CD14-positive monocyte (primary cell): ENCODE measurements at regions not wholly inside any gene's neighbourhood (a gene's known extent, or its start where the extent isn't known, plus 50 kb on each side); places are given as distances from the start of the nearest gene placed in this dataset.
"Not testable (repeated sequence)": the region's sequence is repeated elsewhere in the genome, so short reads cannot be mapped to it uniquely, and the experiment has no call there.

Experiments
- DNase-seq, 3 donors: peaks; one replicate each; pipeline ENCODE4 v3.0.0-alpha.2; 2011 to 2022
- H2AFZ ChIP-seq: 2 replicates; pipeline ENCODE4 v1.6.0; 2012; ENCODE audit warnings: mild to moderate bottlenecking, low read depth, low read length, inconsistent platforms; ENCODE audit not compliant: insufficient read depth, poor library complexity, severe bottlenecking
- H3K27ac ChIP-seq, 2 donors: 1 replicate in 1 of 2; 2 replicates in 1 of 2; pipeline ENCODE4 v1.5.1; 2012 to 2013; ENCODE audit warnings: low read length in 2 of 2, control low read depth in 1 of 2, inconsistent platforms in 1 of 2, low read depth in 1 of 2, mild to moderate bottlenecking in 1 of 2
- H3K27me3 ChIP-seq, 2 donors: one replicate each; pipeline versions ENCODE4 v1.6.0 to v1.6.1; 2011 to 2013; ENCODE audit warnings: low read length in 2 of 2; ENCODE audit not compliant: control insufficient read depth in 2 of 2, insufficient read depth in 2 of 2
- H3K36me3 ChIP-seq, 2 donors: replicated peaks in 1 of 2; 1 replicate in 1 of 2; 2 replicates in 1 of 2; pipeline versions ENCODE4 v1.5.1 to v1.6.1; 2012 to 2013; ENCODE audit warnings: low read length in 2 of 2, control low read depth in 1 of 2, inconsistent platforms in 1 of 2, mild to moderate bottlenecking in 1 of 2; ENCODE audit not compliant: insufficient read depth in 2 of 2, control insufficient read depth in 1 of 2
- H3K4me1 ChIP-seq, 2 donors: 1 replicate in 1 of 2; 2 replicates in 1 of 2; pipeline versions ENCODE4 v1.5.1 to v1.6.1; 2012 to 2013; ENCODE audit warnings: low read length in 2 of 2, control low read depth in 1 of 2, inconsistent platforms in 1 of 2, mild to moderate bottlenecking in 1 of 2, moderate library complexity in 1 of 2; ENCODE audit not compliant: insufficient read depth in 2 of 2, control insufficient read depth in 1 of 2
- H3K4me2 ChIP-seq: replicated peaks from 2 replicates; pipeline ENCODE3; 2012; ENCODE audit warnings: low read length, moderate library complexity, mild to moderate bottlenecking; ENCODE audit not compliant: poor library complexity, severe bottlenecking; ENCODE audit errors: extremely low read depth
- H3K4me3 ChIP-seq, 3 experiments: fragments of 200-600 bp in 1 of 3; sonication (generic) in 1 of 3; replicated peaks in 1 of 3; 1 replicate in 2 of 3; 2 replicates in 1 of 3; pipeline ENCODE4 v1.5.1; 2011 to 2013; ENCODE audit warnings: low read length in 3 of 3, mild to moderate bottlenecking in 3 of 3, control low read depth in 2 of 3, low read depth in 2 of 3, inconsistent platforms in 1 of 3, moderate library complexity in 1 of 3
- H3K79me2 ChIP-seq: 2 replicates; pipeline ENCODE4 v1.6.0; 2012; ENCODE audit warnings: mild to moderate bottlenecking, control low read depth, inconsistent platforms, low read length, moderate library complexity; ENCODE audit not compliant: insufficient read depth
- H3K9ac ChIP-seq: 2 replicates; pipeline ENCODE4 v1.6.0; 2017; ENCODE audit warnings: low read length, mild to moderate bottlenecking; ENCODE audit not compliant: insufficient read depth, poor library complexity, severe bottlenecking
- H3K9me3 ChIP-seq, 2 donors: replicated peaks in 1 of 2; 1 replicate in 1 of 2; 2 replicates in 1 of 2; pipeline versions ENCODE4 v1.5.1 to v1.6.1; 2012 to 2013; ENCODE audit warnings: low read length in 2 of 2, control low read depth in 1 of 2; ENCODE audit not compliant: control insufficient read depth in 1 of 2, insufficient read depth in 1 of 2
- H4K20me1 ChIP-seq: 2 replicates; pipeline ENCODE4 v1.6.0; 2012; ENCODE audit warnings: mild to moderate bottlenecking, low read length, control low read depth, moderate library complexity; ENCODE audit not compliant: insufficient read depth
- H3K27ac Mint-ChIP-seq, 7 donors: one replicate each; pipeline ENCODE4 v1.8.0; 2020; ENCODE audit warnings: mild to moderate bottlenecking in 7 of 7, mixed read lengths in 7 of 7, moderate library complexity in 6 of 7, inconsistent platforms in 2 of 7
- H3K27me3 Mint-ChIP-seq, 3 donors: one replicate each; pipeline ENCODE4 v1.8.0; 2021 to 2022; ENCODE audit warnings: low read depth in 3 of 3, mild to moderate bottlenecking in 3 of 3, mixed read lengths in 3 of 3, moderate library complexity in 3 of 3, inconsistent platforms in 1 of 3
- H3K36me3 Mint-ChIP-seq, 2 donors: one replicate each; pipeline ENCODE4 v1.8.0; 2020; ENCODE audit warnings: mixed read lengths in 2 of 2, inconsistent platforms in 1 of 2, mild to moderate bottlenecking in 1 of 2
- H3K4me1 Mint-ChIP-seq: one replicate; pipeline ENCODE4 v1.8.0; 2020; ENCODE audit warnings: mild to moderate bottlenecking, mixed read lengths
- H3K4me3 Mint-ChIP-seq, 2 donors: one replicate each; pipeline ENCODE4 v1.8.0; 2020; ENCODE audit warnings: mild to moderate bottlenecking in 2 of 2, mixed read lengths in 2 of 2, moderate library complexity in 1 of 2
- H3K9me3 Mint-ChIP-seq, 7 donors: one replicate each; pipeline ENCODE4 v1.8.0; 2020 to 2022; ENCODE audit warnings: mixed read lengths in 7 of 7, mild to moderate bottlenecking in 6 of 7, moderate library complexity in 6 of 7, inconsistent platforms in 2 of 7
- WGBS: methylation state at CpG from one replicate; pipeline ENCODE4 v1.1.5; 2013; ENCODE audit warnings: missing lambda C conversion rate; ENCODE audit not compliant: insufficient coverage; 5-methylcytosine and 5-hydroxymethylcytosine counted together
- intact Hi-C, 2 donors: fragments of 100-400 bp; cut with micrococcal nuclease; formaldehyde crosslinking; loops; one replicate each; pipeline versions ENCODE4 v1.15.0 to v1.15.1; 2023
- TF ChIP-seq, protein P1 (sequence below): fragments of 200-600 bp; IDR thresholded peaks from one replicate; pipeline ENCODE4 v1.8.0; 2022; ENCODE audit warnings: antibody characterized with exemption, mild to moderate bottlenecking

DNA sequence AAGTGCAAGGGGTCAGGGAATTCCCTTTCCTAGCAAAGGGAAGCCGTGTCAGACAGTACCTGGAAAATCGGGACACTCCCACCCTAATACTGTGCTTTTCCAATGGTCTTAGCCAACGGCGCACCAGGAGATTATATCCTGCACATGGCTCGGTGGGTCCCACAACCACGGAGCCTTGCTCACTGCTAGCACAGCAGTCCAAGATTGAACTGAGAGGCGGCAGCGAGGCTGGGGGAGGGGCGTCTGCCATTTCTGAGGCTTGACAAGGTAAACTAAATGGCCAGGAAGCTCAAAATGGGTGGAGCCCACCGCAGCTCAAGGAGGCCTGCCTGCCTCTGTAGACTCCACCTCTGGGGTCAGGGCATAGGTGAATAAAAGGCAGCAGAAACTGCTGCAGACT, 76.5 kb upstream of the LINC00632 start:
- H3K4me3 Mint-ChIP-seq, H3K36me3 Mint-ChIP-seq, H3K9ac ChIP-seq, H3K36me3 ChIP-seq, H3K27me3 ChIP-seq, H3K9me3 ChIP-seq, H3K4me2 ChIP-seq, H4K20me1 ChIP-seq, H3K27ac Mint-ChIP-seq, intact Hi-C loops, H3K9me3 Mint-ChIP-seq, H3K79me2 ChIP-seq, DNase-seq, H3K4me1 Mint-ChIP-seq, H3K4me1 ChIP-seq, H3K27ac ChIP-seq, H2AFZ ChIP-seq, H3K4me3 ChIP-seq, H3K27me3 Mint-ChIP-seq: not testable (repeated sequence)
- 78% methylated on average over 4 of the region's 10 CpGs for WGBS

DNA sequence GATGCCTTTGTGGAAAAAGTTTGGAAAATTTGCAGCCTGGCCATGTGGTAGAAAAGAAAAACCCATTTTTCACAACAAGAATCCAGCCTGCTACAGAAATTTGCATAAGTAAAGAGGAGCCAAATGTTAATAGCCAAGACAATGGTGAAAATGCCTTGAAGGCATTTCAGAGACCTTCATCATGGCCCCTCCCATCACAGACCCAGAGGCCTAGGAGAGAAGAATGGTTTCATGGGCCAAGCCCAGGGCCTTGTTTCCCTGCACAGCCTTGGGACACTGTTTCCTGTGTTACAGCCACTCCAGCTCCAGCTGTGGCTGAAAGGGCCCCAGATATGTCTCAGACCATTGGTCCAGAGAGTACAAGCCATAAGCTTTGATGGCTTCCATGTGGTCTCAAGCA, 101.4 kb upstream of the LINC00632 start:
- TF ChIP-seq, protein P1, sequence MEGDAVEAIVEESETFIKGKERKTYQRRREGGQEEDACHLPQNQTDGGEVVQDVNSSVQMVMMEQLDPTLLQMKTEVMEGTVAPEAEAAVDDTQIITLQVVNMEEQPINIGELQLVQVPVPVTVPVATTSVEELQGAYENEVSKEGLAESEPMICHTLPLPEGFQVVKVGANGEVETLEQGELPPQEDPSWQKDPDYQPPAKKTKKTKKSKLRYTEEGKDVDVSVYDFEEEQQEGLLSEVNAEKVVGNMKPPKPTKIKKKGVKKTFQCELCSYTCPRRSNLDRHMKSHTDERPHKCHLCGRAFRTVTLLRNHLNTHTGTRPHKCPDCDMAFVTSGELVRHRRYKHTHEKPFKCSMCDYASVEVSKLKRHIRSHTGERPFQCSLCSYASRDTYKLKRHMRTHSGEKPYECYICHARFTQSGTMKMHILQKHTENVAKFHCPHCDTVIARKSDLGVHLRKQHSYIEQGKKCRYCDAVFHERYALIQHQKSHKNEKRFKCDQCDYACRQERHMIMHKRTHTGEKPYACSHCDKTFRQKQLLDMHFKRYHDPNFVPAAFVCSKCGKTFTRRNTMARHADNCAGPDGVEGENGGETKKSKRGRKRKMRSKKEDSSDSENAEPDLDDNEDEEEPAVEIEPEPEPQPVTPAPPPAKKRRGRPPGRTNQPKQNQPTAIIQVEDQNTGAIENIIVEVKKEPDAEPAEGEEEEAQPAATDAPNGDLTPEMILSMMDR: no peak
- Histone ChIP-seq H3K9me3 (no peaks in the 10 kb centered on the region), H3K4me1 (no peaks in the 10 kb centered on the region), H3K79me2 (no peaks in the 10 kb centered on the region), H3K27me3 (no peaks in the 10 kb centered on the region), H3K36me3 (no peaks in the 10 kb centered on the region), H4K20me1 (no peaks in the 10 kb centered on the region), H2AFZ (no peak overlapping the region), H3K27ac (no peak overlapping the region), H3K4me3 (no peak overlapping the region), H3K4me2 (no peak overlapping the region), H3K9ac (no peak overlapping the region)
- Mint-ChIP-seq H3K27ac (no peak overlapping the region), H3K4me3 (no peak overlapping the region), H3K36me3 (no peaks in the 10 kb centered on the region), H3K9me3 (peaks cover 0 to 5% (median 0%) of the 10 kb centered on the region in 7 donors), H3K4me1 (no peaks in the 10 kb centered on the region), H3K27me3 (peaks cover 0 to 1% (median 0%) of the 10 kb centered on the region in 3 donors)
- no peak for DNase-seq
- intact Hi-C loops: no loop called here
